SU-DHL-6 (cell line): ENCODE measurements at regions not wholly inside any gene's neighbourhood (a gene's known extent, or its start where the extent isn't known, plus 50 kb on each side); places are given as distances from the start of the nearest gene placed in this dataset.
"Not testable (repeated sequence)": the region's sequence is repeated elsewhere in the genome, so short reads cannot be mapped to it uniquely, and the experiment has no call there.

Experiments
- CTCF ChIP-seq: fragments of 200-600 bp; sonication (generic); IDR thresholded peaks from one replicate; pipeline ENCODE4 v1.5.1; 2017; ENCODE audit warnings: antibody characterized with exemption, mild to moderate bottlenecking, low read length, moderate library complexity; ENCODE audit not compliant: insufficient read depth, poor library complexity, severe bottlenecking
- EZH2phosphoT487 ChIP-seq: fragments of 200-600 bp; sonication (generic), shearing (Covaris generic); conservative IDR thresholded peaks from 2 replicates; pipeline ENCODE4 v1.6.1; 2018; ENCODE audit warnings: mild to moderate bottlenecking, antibody characterized with exemption, low read length, moderate library complexity, mixed read lengths

GRCh38 chr1:67613479-67613878, 71.5 kb upstream of the GADD45A start:
- TF ChIP-seq CTCF, EZH2phosphoT487: not testable (repeated sequence)
